H1 (cell line): ENCODE measurements at regions not wholly inside any gene's neighbourhood (a gene's known extent, or its start where the extent isn't known, plus 50 kb on each side); places are given as distances from the start of the nearest gene placed in this dataset.

Source experiments
- CEBPB ChIP-seq: IDR thresholded peaks from 2 replicates; pipeline ENCODE4 v1.6.1; 2012; ENCODE audit warnings: low read depth, low read length
- CREB1 ChIP-seq: IDR thresholded peaks from 2 replicates; pipeline ENCODE4 v1.6.1; 2012; ENCODE audit warnings: inconsistent platforms
- FOSL1 ChIP-seq: IDR thresholded peaks from 2 replicates; pipeline ENCODE4 v1.6.1; 2011; ENCODE audit warnings: mild to moderate bottlenecking, low read depth, low read length, moderate library complexity; ENCODE audit not compliant: insufficient read depth
- PHF8 ChIP-seq: fragments of 200-600 bp; sonication (generic); conservative IDR thresholded peaks from 2 replicates; pipeline ENCODE4 v1.7.1; 2012; ENCODE audit warnings: low read depth, mild to moderate bottlenecking, inconsistent platforms, low read length, moderate library complexity

- TF ChIP-seq FOSL1, result no peak
- no peak for TF ChIP-seq CEBPB
- TF ChIP-seq CREB1, result no peak
- no peak for TF ChIP-seq PHF8
Measured at GRCh38 chr5:168177831-168178450, 113.5 kb upstream of the WWC1 start (continued).
